GM12892 (cell line): ENCODE measurements at regions not wholly inside any gene's neighbourhood (a gene's known extent, or its start where the extent isn't known, plus 50 kb on each side); places are given as distances from the start of the nearest gene placed in this dataset.

Experiments
- POLR2A ChIP-seq: IDR thresholded peaks from 2 replicates; pipeline ENCODE4 v1.6.1; 2011; ENCODE audit warnings: low read depth, low read length, control low read depth
- POLR2AphosphoS5 ChIP-seq: IDR thresholded peaks from 2 replicates; pipeline ENCODE4 v1.6.1; 2011; ENCODE audit warnings: low read depth, low read length, control low read depth
- TAF1 ChIP-seq: IDR thresholded peaks from 2 replicates; pipeline ENCODE4 v1.6.1; 2011; ENCODE audit warnings: low read depth, mild to moderate bottlenecking, control low read depth, low read length, borderline replicate concordance

DNA sequence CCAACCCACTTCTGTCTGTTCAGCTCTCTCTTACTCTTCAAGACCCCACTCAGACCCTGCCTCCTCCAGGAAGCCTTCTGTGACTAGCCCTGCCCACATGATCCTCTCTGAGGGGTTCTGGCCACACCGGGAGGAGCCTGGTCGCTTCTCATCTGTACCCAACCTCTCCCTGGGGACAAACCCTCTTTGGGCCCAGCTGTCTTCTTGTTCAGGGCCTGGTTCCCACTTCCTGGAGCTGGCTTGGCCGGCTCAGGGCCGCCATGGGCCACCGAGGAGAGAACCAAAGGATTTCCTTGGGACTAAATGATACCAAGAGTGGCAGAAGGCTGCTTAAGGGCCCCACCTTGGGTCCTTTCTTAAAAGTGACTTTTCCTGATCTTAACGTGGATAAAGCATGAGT, 124.7 kb upstream of the ZBTB40 start:
- TF ChIP-seq POLR2A = no peak
- TF ChIP-seq TAF1 = no peak
- TF ChIP-seq POLR2AphosphoS5 = no peak
